Astrocyte of the cerebellum (primary cell): ENCODE measurements at regions not wholly inside any gene's neighbourhood (a gene's known extent, or its start where the extent isn't known, plus 50 kb on each side); places are given as distances from the start of the nearest gene placed in this dataset.

Source experiments
- DNase-seq: peaks from one replicate; pipeline ENCODE4 v3.0.0-alpha.2; 2011; ENCODE audit warnings: low read depth
- H3K4me3 ChIP-seq: 2 replicates; pipeline ENCODE4 v1.5.1; 2011; ENCODE audit warnings: mild to moderate bottlenecking, low read depth, low read length, moderate library complexity
- CTCF ChIP-seq: IDR thresholded peaks from 2 replicates; pipeline ENCODE4 v1.5.1; 2012; ENCODE audit warnings: low read length, low read depth, moderate library complexity, mild to moderate bottlenecking; ENCODE audit errors: missing control alignments
- in situ Hi-C: cut with HindIII; loops from 2 replicates; pipeline ENCODE4 v1.10.0; 2017; ENCODE audit warnings: low sequenced_read_pairs

GRCh38 chr11:70025308-70025707 lies 52.8 kb upstream of the ANO1 start:
- no peak for DNase-seq
- no peak for TF ChIP-seq CTCF
- H3K4me3 ChIP-seq, result no peak overlapping the region
- in situ Hi-C loops, result no loop called here

DNA sequence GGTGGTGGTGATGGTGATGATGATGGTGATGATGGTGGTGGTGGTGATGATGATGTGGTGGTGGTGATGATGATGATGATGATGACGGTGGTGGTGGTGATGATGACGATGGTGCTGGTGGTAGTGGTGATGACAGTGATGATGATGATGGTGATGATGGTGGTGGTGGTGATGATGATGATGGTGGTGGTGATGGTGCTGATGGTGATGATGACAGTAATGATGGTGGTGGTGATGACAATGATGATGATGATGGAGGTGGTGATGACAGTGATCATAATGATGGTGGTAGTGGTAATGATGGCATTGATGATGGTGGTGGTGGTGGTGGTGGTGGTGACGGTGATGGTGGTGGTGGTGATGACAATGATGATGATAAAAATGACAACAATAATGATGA lies 52.1 kb upstream of the ANO1 start:
- H3K4me3 ChIP-seq, result no peak overlapping the region
- in situ Hi-C loops, result no loop called here
- TF ChIP-seq CTCF, result no peak
- no peak for DNase-seq

DNA sequence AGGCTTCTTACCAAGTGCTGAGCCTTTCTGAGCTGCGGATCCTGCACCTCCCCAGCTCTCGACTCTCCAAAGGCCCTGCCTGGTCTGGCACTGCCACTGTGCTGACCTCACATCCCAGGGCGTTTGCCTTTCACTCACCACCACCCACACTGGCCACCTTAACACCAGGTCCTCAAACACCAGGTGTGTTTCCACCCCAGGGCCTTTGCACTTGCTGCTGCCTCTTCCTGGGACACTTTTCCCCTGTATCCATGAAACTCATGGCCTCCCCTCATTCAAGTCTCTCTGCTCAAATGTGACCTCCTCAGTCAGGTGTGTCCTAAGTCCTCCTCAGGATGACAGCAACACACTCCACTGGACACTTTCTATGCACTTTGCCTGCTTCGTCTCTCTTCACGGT lies 51.4 kb upstream of the ANO1 start:
- no peak for DNase-seq
- in situ Hi-C loops, result no loop called here
- no peak for TF ChIP-seq CTCF
- no peak overlapping the region for H3K4me3 ChIP-seq

- DNase-seq, result no peak
- no peak for TF ChIP-seq CTCF
- no peak overlapping the region for H3K4me3 ChIP-seq
- in situ Hi-C loops, result no loop called here
Observed at GRCh38 chr11:70027451-70027850, 50.7 kb upstream of the ANO1 start.

- TF ChIP-seq CTCF, result no peak
- no peak overlapping the region for H3K4me3 ChIP-seq
- DNase-seq, result no peak
- in situ Hi-C loops, result no loop called here
Observed at GRCh38 chr11:70028147-70028855, 49.8 kb upstream of the ANO1 start.
